Fibroblast of lung (primary cell): ENCODE measurements at regions not wholly inside any gene's neighbourhood (a gene's known extent, or its start where the extent isn't known, plus 50 kb on each side); places are given as distances from the start of the nearest gene placed in this dataset.

Experiments
- DNase-seq, 2 donors: peaks; one replicate each; pipeline versions ENCODE4 v3.0.0 to v3.0.0-alpha.2; 2010; ENCODE audit warnings: low read depth in 2 of 2
- H2AFZ ChIP-seq: 2 replicates; pipeline ENCODE4 v1.5.1; 2012; ENCODE audit warnings: low read length, control low read depth, inconsistent platforms
- H3K27ac ChIP-seq: 2 replicates; pipeline ENCODE4 v1.5.1; 2011; ENCODE audit warnings: low read length, control low read depth; ENCODE audit not compliant: insufficient read depth
- H3K27me3 ChIP-seq: 2 replicates; pipeline ENCODE4 v1.5.1; 2011; ENCODE audit warnings: mild to moderate bottlenecking, low read length; ENCODE audit not compliant: control insufficient read depth, insufficient read depth
- H3K36me3 ChIP-seq: 2 replicates; pipeline ENCODE4 v1.5.1; 2011; ENCODE audit warnings: low read length; ENCODE audit not compliant: control insufficient read depth, insufficient read depth
- H3K4me1 ChIP-seq: 2 replicates; pipeline ENCODE4 v1.5.1; 2011; ENCODE audit warnings: low read length; ENCODE audit not compliant: control insufficient read depth, insufficient read depth; ENCODE audit errors: extremely low read depth
- H3K4me2 ChIP-seq: 2 replicates; pipeline ENCODE4 v1.5.1; 2011; ENCODE audit warnings: low read length, control low read depth; ENCODE audit not compliant: insufficient read depth; ENCODE audit errors: extremely low read depth
- H3K4me3 ChIP-seq, 4 experiments: fragments of 200-600 bp in 1 of 4; sonication (generic) in 1 of 4; replicated peaks in 1 of 4; 2 replicates each; pipeline ENCODE4 v1.5.1; 2011 to 2016; ENCODE audit warnings: low read length in 4 of 4, low read depth in 3 of 4, mild to moderate bottlenecking in 3 of 4, control low read depth in 2 of 4, inconsistent platforms in 1 of 4, mixed read lengths in 1 of 4; ENCODE audit not compliant: insufficient read depth in 1 of 4; ENCODE audit errors: control extremely low read depth in 1 of 4
- H3K79me2 ChIP-seq: 2 replicates; pipeline ENCODE4 v1.5.1; 2012; ENCODE audit warnings: mild to moderate bottlenecking, low read length, inconsistent platforms; ENCODE audit not compliant: control insufficient read depth, insufficient read depth
- H3K9ac ChIP-seq: 2 replicates; pipeline ENCODE4 v1.5.1; 2011; ENCODE audit warnings: mild to moderate bottlenecking, low read length, control low read depth; ENCODE audit not compliant: insufficient read depth
- H3K9me3 ChIP-seq: 2 replicates; pipeline ENCODE4 v1.5.1; 2012; ENCODE audit warnings: low read depth, low read length; ENCODE audit not compliant: control insufficient read depth, insufficient read depth
- H4K20me1 ChIP-seq: 2 replicates; pipeline ENCODE4 v1.5.1; 2011; ENCODE audit warnings: low read length; ENCODE audit not compliant: control insufficient read depth, insufficient read depth; ENCODE audit errors: extremely low read depth
- CTCF ChIP-seq, 2 donors: IDR thresholded peaks in 1 of 2; conservative IDR thresholded peaks in 1 of 2; 1 replicate in 1 of 2; 2 replicates in 1 of 2; pipeline ENCODE4 v1.5.1; 2011 to 2012; ENCODE audit warnings: low read length in 2 of 2, control low read depth in 1 of 2, inconsistent platforms in 1 of 2, low read depth in 1 of 2, mild to moderate bottlenecking in 1 of 2
- EZH2 ChIP-seq: IDR thresholded peaks from 2 replicates; pipeline ENCODE4 v1.5.1; 2012; ENCODE audit warnings: low read length, control low read depth, mild to moderate bottlenecking; ENCODE audit errors: missing control alignments

DNA sequence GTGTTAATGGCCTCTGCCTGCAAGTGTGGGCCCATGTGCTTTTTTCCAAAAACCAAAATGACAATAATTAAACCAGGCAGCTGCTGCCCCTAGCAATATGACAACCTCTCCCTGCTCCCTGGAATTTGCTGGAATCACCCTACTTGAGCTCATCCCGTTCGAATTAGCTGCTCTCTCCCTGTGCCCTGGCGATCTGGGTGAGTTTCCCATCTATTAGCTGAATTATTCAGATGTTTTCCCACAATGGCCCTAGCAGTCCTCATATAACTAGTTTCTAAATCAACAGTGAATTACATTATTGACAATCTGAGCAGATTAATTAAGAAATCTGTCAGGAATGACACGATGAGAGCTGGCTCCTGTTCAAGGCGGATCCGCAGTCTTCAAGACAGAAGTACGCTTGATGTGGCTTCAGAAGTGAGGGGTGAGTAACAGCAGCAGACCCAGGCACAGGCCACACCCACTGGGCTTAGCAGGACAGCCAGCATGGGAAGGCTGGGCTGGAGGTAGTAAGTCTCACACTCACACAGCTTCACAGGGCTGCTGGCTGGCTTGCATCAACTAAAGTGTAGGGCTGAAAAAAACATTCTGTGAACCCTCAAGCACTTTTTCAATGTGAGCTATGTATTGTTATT lies 366.2 kb upstream of the ID2 start:
- Histone ChIP-seq H3K4me1 (no peaks in the 10 kb centered on the region), H3K27ac (no peak overlapping the region), H3K36me3 (no peaks in the 10 kb centered on the region), H3K4me3 (no peak overlapping the region), H3K9me3 (no peaks in the 10 kb centered on the region), H3K79me2 (no peaks in the 10 kb centered on the region), H4K20me1 (no peaks in the 10 kb centered on the region), H3K9ac (no peak overlapping the region), H3K27me3 (no peaks in the 10 kb centered on the region), H2AFZ (no peak overlapping the region), H3K4me2 (no peak overlapping the region)
- no peak for TF ChIP-seq EZH2
- no peak for TF ChIP-seq CTCF (conservative IDR thresholded peaks at IDR 0.05 in 1 of 2, IDR thresholded peaks at IDR 0.05 in 1 of 2; ENCODE audit: low read depth in 1 of 2, low read length in 2 of 2)
- peak; percentile 53 to 59 for DNase-seq

DNA sequence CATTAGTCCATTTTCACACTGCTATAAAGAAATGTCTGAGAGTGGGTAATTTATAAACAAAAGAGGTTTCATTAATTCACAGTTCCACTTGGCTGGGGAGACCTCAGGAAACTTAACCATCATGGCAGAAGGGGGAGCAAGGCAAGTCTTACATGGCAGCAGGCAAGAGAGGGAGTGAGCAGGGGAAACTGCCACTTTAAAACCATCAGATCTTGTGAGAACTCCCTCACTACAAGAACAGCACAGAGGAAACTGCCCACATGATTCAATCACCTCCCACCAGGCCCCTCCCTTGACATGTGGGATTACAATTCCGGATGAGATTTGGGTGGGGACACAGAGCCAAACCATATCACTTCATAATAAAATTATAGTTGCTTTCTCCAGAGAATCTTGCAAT lies 365.5 kb upstream of the ID2 start:
- H3K79me2 ChIP-seq: no peaks in the 10 kb centered on the region
- H3K4me2 ChIP-seq: no peak overlapping the region
- no peaks in the 10 kb centered on the region for H3K4me1 ChIP-seq

DNA sequence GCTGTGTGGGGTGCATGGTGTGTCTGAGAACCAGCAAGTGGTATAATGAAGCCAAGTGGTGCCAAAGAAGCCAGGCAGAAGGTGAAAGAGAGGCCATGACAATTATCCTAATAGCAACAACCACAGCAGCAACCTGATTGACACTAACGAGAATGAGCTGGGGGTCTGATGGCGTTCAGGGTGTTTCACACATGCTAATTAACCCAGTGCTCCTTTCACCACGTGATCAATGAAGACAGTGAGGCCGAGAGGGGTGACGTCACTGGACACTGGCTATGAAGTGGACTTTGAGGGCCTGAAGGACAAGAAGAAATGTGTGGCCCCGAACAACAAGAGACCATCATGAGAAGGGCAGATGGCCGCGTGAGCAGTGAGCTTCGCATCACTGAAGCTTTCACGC lies 364.4 kb upstream of the ID2 start:
- no peak for TF ChIP-seq CTCF (conservative IDR thresholded peaks at IDR 0.05 in 1 of 2, IDR thresholded peaks at IDR 0.05 in 1 of 2; ENCODE audit: low read depth in 1 of 2, low read length in 2 of 2)
- no peak for TF ChIP-seq EZH2
- Histone ChIP-seq H3K4me3 (no peak overlapping the region), H2AFZ (no peak overlapping the region), H3K36me3 (no peaks in the 10 kb centered on the region), H3K4me2 (no peak overlapping the region), H3K27me3 (no peaks in the 10 kb centered on the region), H3K9ac (no peak overlapping the region), H3K9me3 (no peaks in the 10 kb centered on the region), H3K4me1 (no peaks in the 10 kb centered on the region), H3K27ac (no peak overlapping the region), H4K20me1 (no peaks in the 10 kb centered on the region), H3K79me2 (no peaks in the 10 kb centered on the region)
- no peak for DNase-seq

More for the DNA sequence above, 365.5 kb upstream of the ID2 start:
- no peaks in the 10 kb centered on the region for H3K36me3 ChIP-seq
- no peak for TF ChIP-seq CTCF (conservative IDR thresholded peaks at IDR 0.05 in 1 of 2, IDR thresholded peaks at IDR 0.05 in 1 of 2; ENCODE audit: low read depth in 1 of 2, low read length in 2 of 2)
- no peak for TF ChIP-seq EZH2
- H3K27me3 ChIP-seq: no peaks in the 10 kb centered on the region
- H4K20me1 ChIP-seq: no peaks in the 10 kb centered on the region
- no peak overlapping the region for H2AFZ ChIP-seq
- no peak overlapping the region for H3K27ac ChIP-seq
- DNase-seq: no peak
- H3K9me3 ChIP-seq: no peaks in the 10 kb centered on the region
- H3K9ac ChIP-seq: no peak overlapping the region
- no peak overlapping the region for H3K4me3 ChIP-seq
